Lung (tissue), 11 donors: ENCODE measurements at regions not wholly inside any gene's neighbourhood (a gene's known extent, or its start where the extent isn't known, plus 50 kb on each side); places are given as distances from the start of the nearest gene placed in this dataset.

Experiments
- ATAC-seq: fragments of 200-7000 bp; cut with Tn5 transposase; one replicate; pipeline ENCODE4 v1.9.1; 2020; ENCODE audit warnings: moderate number of reproducible peaks; ENCODE audit not compliant: insufficient read depth, low FRiP score
- DNase-seq, 3 donors: peaks; one replicate each; pipeline ENCODE4 v3.0.0-alpha.2; 2013 to 2017
- H3K27ac ChIP-seq, 2 donors: one replicate each; pipeline ENCODE4 v1.5.1; 2013; ENCODE audit warnings: mild to moderate bottlenecking in 2 of 2, moderate library complexity in 2 of 2, control low read depth in 1 of 2, inconsistent platforms in 1 of 2, low read depth in 1 of 2, low read length in 1 of 2
- H3K27me3 ChIP-seq, 3 donors: one replicate each; pipeline ENCODE4 v1.5.1; 2013; ENCODE audit warnings: low read length in 2 of 3; ENCODE audit not compliant: control insufficient read depth in 3 of 3, insufficient read depth in 3 of 3
- H3K36me3 ChIP-seq, 4 donors: one replicate each; pipeline ENCODE4 v1.5.1; 2013; ENCODE audit warnings: low read length in 4 of 4, mild to moderate bottlenecking in 1 of 4, moderate library complexity in 1 of 4; ENCODE audit not compliant: control insufficient read depth in 4 of 4, insufficient read depth in 4 of 4
- H3K4me1 ChIP-seq, 5 donors: one replicate each; pipeline ENCODE4 v1.5.1; 2013; ENCODE audit warnings: low read length in 5 of 5, mild to moderate bottlenecking in 2 of 5, moderate library complexity in 1 of 5; ENCODE audit not compliant: control insufficient read depth in 5 of 5, insufficient read depth in 5 of 5
- H3K4me3 ChIP-seq: one replicate; pipeline ENCODE4 v1.5.1; 2013; ENCODE audit warnings: mild to moderate bottlenecking, control low read depth, moderate library complexity
- H3K9ac ChIP-seq, 2 donors: one replicate each; pipeline ENCODE4 v1.5.1; 2013; ENCODE audit warnings: low read length in 2 of 2, control low read depth in 1 of 2; ENCODE audit not compliant: insufficient read depth in 1 of 2
- H3K9me3 ChIP-seq, 4 donors: one replicate each; pipeline ENCODE4 v1.5.1; 2013; ENCODE audit warnings: low read length in 3 of 4, mild to moderate bottlenecking in 1 of 4, moderate library complexity in 1 of 4; ENCODE audit not compliant: control insufficient read depth in 4 of 4, insufficient read depth in 3 of 4
- WGBS, 2 donors: extraction: QIAGEN DNeasy Blood & Tissue Kit; methylation state at CpG; one replicate each; pipeline ENCODE4 v1.1.7; 2013; 5-methylcytosine and 5-hydroxymethylcytosine counted together
- TF ChIP-seq, protein P1 (sequence below): IDR thresholded peaks from 2 replicates; pipeline ENCODE4 v1.5.1; 2012; ENCODE audit warnings: mild to moderate bottlenecking; ENCODE audit errors: control extremely low read depth, extremely low read depth
- donor health status: control.
- donor health status: control.
- donor health status: Bipolar disorder and iron deficiency.
- donor health status: healthy.
- donor health status: DM: yes; HTN: yes; CAD: no.

DNA sequence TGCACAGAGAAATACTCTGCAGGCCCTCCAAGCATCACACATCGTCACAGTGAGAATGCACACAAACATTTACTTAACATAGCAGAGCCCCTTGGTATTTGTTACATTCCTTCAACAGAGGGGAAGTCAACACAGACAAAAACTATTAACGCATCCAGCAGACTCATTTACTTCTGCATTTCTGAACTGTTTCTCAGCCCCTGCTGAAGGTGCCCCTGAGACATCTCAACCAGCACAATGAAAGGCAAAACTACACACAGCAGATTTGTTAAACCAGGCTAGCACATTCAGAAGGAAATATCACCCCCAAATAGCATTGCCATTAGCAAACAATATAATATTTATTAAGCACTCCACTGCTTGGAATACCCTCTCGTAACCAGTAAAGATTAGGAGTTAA lies 367.0 kb downstream of the RAB28 start:
- Histone ChIP-seq H3K36me3 (no peaks in the 10 kb centered on the region), H3K4me1 (no peaks in the 10 kb centered on the region), H3K4me3 (no peak overlapping the region), H3K27ac (no peak overlapping the region), H3K9ac (no peak overlapping the region), H3K9me3 (no peaks in the 10 kb centered on the region), H3K27me3 (no peaks in the 10 kb centered on the region)
- 47 to 55% methylated on average over 3 of the region's 3 CpGs for WGBS, 2 donors
- TF ChIP-seq, protein P1, sequence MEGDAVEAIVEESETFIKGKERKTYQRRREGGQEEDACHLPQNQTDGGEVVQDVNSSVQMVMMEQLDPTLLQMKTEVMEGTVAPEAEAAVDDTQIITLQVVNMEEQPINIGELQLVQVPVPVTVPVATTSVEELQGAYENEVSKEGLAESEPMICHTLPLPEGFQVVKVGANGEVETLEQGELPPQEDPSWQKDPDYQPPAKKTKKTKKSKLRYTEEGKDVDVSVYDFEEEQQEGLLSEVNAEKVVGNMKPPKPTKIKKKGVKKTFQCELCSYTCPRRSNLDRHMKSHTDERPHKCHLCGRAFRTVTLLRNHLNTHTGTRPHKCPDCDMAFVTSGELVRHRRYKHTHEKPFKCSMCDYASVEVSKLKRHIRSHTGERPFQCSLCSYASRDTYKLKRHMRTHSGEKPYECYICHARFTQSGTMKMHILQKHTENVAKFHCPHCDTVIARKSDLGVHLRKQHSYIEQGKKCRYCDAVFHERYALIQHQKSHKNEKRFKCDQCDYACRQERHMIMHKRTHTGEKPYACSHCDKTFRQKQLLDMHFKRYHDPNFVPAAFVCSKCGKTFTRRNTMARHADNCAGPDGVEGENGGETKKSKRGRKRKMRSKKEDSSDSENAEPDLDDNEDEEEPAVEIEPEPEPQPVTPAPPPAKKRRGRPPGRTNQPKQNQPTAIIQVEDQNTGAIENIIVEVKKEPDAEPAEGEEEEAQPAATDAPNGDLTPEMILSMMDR: no peak
- ATAC-seq (no peak), DNase-seq (peak in 1 of 3 donors; percentile 8)

- TF ChIP-seq, protein P1: no peak
- DNase-seq: no peak
- Histone ChIP-seq H3K9me3 (peaks cover 0 to 2% (median 0%) of the 10 kb centered on the region in 4 donors), H3K4me1 (no peaks in the 10 kb centered on the region), H3K36me3 (no peaks in the 10 kb centered on the region), H3K27me3 (no peaks in the 10 kb centered on the region), H3K4me3 (no peak overlapping the region), H3K9ac (no peak overlapping the region), H3K27ac (no peak overlapping the region)
- no peak for ATAC-seq
- 92 to 95% methylated on average over 3 of the region's 3 CpGs for WGBS, 2 donors
Measured at GRCh38 chr4:13112030-13112429, 372.1 kb downstream of the RAB28 start.

- DNase-seq: no peak
- TF ChIP-seq, protein P1: no peak
- H3K27me3 ChIP-seq: no peaks in the 10 kb centered on the region
Measured at GRCh38 chr4:13109536-13109935, 374.6 kb downstream of the RAB28 start.

GRCh38 chr4:13108096-13108495 lies 376.0 kb downstream of the RAB28 start:
- Histone ChIP-seq H3K27ac (no peak overlapping the region), H3K4me1 (no peaks in the 10 kb centered on the region), H3K27me3 (no peaks in the 10 kb centered on the region), H3K36me3 (no peaks in the 10 kb centered on the region), H3K9ac (no peak overlapping the region), H3K4me3 (no peak overlapping the region), H3K9me3 (peaks cover 0 to 5% (median 0%) of the 10 kb centered on the region in 4 donors)
- TF ChIP-seq, protein P1: no peak
- DNase-seq (no peak), ATAC-seq (no peak)
- 87 to 93% methylated on average over 1 of the region's 1 CpG for WGBS, 2 donors

More at GRCh38 chr4:13109536-13109935, 374.6 kb downstream of the RAB28 start:
- H3K4me1 ChIP-seq: no peaks in the 10 kb centered on the region
- peaks cover 0 to 5% (median 0%) of the 10 kb centered on the region in 4 donors for H3K9me3 ChIP-seq
- no peak overlapping the region for H3K27ac ChIP-seq
- H3K4me3 ChIP-seq: no peak overlapping the region
- ATAC-seq: no peak
- WGBS, 2 donors: 78 to 84% methylated on average over 1 of the region's 1 CpG
- no peaks in the 10 kb centered on the region for H3K36me3 ChIP-seq
- no peak overlapping the region for H3K9ac ChIP-seq
